MM.1S (cell line): ENCODE measurements at regions not wholly inside any gene's neighbourhood (a gene's known extent, or its start where the extent isn't known, plus 50 kb on each side); places are given as distances from the start of the nearest gene placed in this dataset.

Experiments used
- EZH2 ChIP-seq: fragments of 300-600 bp; sonication (generic); optimal IDR thresholded peaks from 2 replicates; pipeline ENCODE3; 2017; ENCODE audit warnings: low read depth, mild to moderate bottlenecking, antibody characterized with exemption, low read length, mixed read lengths
- EZH2phosphoT487 ChIP-seq: fragments of 300-600 bp; sonication (generic); IDR thresholded peaks from 2 replicates; pipeline ENCODE4 v1.6.1; 2018; ENCODE audit warnings: antibody characterized with exemption, low read length
- TF ChIP-seq, protein P1 (sequence below): fragments of 300-600 bp; sonication (generic); IDR thresholded peaks from 2 replicates; pipeline ENCODE4 v1.5.1; 2016; ENCODE audit warnings: antibody characterized with exemption, low read length, mixed read lengths

- TF ChIP-seq EZH2 (no peak), EZH2phosphoT487 (no peak)
- TF ChIP-seq, protein P1, sequence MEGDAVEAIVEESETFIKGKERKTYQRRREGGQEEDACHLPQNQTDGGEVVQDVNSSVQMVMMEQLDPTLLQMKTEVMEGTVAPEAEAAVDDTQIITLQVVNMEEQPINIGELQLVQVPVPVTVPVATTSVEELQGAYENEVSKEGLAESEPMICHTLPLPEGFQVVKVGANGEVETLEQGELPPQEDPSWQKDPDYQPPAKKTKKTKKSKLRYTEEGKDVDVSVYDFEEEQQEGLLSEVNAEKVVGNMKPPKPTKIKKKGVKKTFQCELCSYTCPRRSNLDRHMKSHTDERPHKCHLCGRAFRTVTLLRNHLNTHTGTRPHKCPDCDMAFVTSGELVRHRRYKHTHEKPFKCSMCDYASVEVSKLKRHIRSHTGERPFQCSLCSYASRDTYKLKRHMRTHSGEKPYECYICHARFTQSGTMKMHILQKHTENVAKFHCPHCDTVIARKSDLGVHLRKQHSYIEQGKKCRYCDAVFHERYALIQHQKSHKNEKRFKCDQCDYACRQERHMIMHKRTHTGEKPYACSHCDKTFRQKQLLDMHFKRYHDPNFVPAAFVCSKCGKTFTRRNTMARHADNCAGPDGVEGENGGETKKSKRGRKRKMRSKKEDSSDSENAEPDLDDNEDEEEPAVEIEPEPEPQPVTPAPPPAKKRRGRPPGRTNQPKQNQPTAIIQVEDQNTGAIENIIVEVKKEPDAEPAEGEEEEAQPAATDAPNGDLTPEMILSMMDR = no peak
Observed at GRCh38 chr9:108316066-108316465, 539.7 kb downstream of the ACTL7B start.
